Upper lobe of right lung (tissue), 1 donor: ENCODE measurements at regions not wholly inside any gene's neighbourhood (a gene's known extent, or its start where the extent isn't known, plus 50 kb on each side); places are given as distances from the start of the nearest gene placed in this dataset.

Source experiments
- ATAC-seq: fragments of 200-7000 bp; cut with Tn5 transposase; one replicate; pipeline ENCODE4 v1.9.1; 2020; ENCODE audit warnings: mild to moderate bottlenecking, moderate library complexity
- DNase-seq: peaks from one replicate; pipeline ENCODE4 v3.0.0-alpha.2; 2020
- H3K27ac ChIP-seq: fragments of 200-600 bp; one replicate; pipeline ENCODE4 v1.8.0; 2022
- H3K27me3 ChIP-seq: fragments of 200-600 bp; one replicate; pipeline ENCODE4 v1.8.0; 2022; ENCODE audit warnings: mild to moderate bottlenecking
- H3K36me3 ChIP-seq: fragments of 200-600 bp; one replicate; pipeline ENCODE4 v1.8.0; 2022
- H3K4me1 ChIP-seq: fragments of 200-600 bp; one replicate; pipeline ENCODE4 v1.8.0; 2022
- H3K4me3 ChIP-seq: fragments of 200-600 bp; one replicate; pipeline ENCODE4 v1.8.0; 2022; ENCODE audit warnings: mild to moderate bottlenecking
- H3K9me3 ChIP-seq: fragments of 200-600 bp; one replicate; pipeline ENCODE4 v1.8.0; 2022
- CTCF ChIP-seq: fragments of 200-600 bp; IDR thresholded peaks from one replicate; pipeline ENCODE4 v1.8.0; 2022; ENCODE audit warnings: antibody characterized with exemption
- intact Hi-C: fragments of 100-400 bp; cut with DNase I; formaldehyde crosslinking; loops from one replicate; pipeline ENCODE4 v1.11.0; 2022
- donor health status: DM: no; HTN: yes; CAD: no; lungs with severe emphysema.

DNA sequence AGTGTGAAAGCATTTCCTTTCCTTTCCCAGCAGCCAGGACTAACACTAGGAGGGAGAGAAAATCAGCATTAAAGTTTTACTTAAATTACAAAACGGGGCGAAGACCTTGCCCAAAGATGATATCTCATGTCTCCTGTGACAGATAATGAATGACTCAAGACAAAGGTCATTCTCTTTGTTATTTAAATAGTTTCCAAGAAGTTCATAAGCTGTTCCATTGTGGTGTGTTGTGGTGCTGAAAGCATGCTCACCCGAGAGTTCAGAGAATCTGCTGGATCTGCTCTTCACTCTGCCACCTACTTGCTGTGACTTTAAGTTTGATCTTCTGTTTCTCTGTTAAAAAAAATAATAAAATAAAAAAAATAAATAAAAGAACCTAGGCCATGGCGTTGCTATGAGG is 265.9 kb upstream of the NR4A3 start:
- H3K27me3 ChIP-seq: no peaks in the 10 kb centered on the region
- H3K4me3 ChIP-seq: no peak overlapping the region
- ATAC-seq (no peak), DNase-seq (no peak)
- intact Hi-C loops: no loop called here
- no peaks in the 10 kb centered on the region for H3K36me3 ChIP-seq
- H3K27ac ChIP-seq: no peak overlapping the region
- no peaks in the 10 kb centered on the region for H3K9me3 ChIP-seq
- H3K4me1 ChIP-seq: no peaks in the 10 kb centered on the region
- TF ChIP-seq CTCF: no peak

DNA sequence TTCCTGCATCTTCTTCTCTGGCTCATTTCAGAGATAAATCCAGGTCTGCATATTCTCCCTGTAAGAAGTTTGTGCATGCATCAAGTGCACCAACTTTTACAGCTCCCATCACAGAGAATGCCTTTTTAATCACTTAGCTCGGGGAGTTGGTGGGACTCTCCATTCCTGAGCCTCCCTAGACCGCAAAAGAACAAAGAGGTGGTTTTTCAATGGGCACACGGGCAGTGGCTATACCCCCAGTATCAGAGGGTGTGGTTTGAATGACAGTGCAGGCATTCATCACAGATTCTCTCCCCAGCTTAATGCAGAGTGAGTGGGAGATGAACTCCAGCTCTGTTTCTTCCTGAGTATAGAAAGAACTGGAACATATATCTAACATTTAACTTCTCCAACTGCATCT is 264.7 kb upstream of the NR4A3 start:
- Histone ChIP-seq H3K9me3 (no peaks in the 10 kb centered on the region), H3K4me1 (no peaks in the 10 kb centered on the region), H3K4me3 (no peak overlapping the region), H3K27me3 (no peaks in the 10 kb centered on the region), H3K27ac (no peak overlapping the region), H3K36me3 (no peaks in the 10 kb centered on the region)
- no peak for ATAC-seq
- no peak for DNase-seq
- intact Hi-C loops: no loop called here
- TF ChIP-seq CTCF: no peak

DNA sequence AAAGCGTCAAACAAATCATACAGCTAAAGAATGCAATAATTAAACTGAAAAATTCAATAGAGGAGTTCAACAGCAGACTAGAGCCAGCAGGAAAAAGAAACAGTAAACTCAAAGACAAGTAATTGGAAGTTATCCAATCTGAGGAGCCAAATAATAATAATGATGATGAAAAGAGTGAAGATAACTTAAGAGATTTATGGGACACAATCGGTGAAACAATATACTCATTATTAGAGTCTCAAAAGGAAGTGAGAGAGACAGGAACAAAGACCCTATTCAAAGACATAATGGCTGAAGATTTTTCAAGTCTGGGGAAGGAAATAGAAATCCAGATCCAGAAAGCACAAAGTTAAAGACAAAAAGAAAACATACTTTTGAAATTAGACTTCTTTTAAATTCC is 263.9 kb upstream of the NR4A3 start:
- H3K27me3 ChIP-seq: no peaks in the 10 kb centered on the region
- H3K36me3 ChIP-seq: no peaks in the 10 kb centered on the region
- intact Hi-C loops: no loop called here
- no peak overlapping the region for H3K4me3 ChIP-seq
- DNase-seq (no peak), ATAC-seq (no peak)
- no peak for TF ChIP-seq CTCF
- H3K4me1 ChIP-seq: no peaks in the 10 kb centered on the region
- no peaks in the 10 kb centered on the region for H3K9me3 ChIP-seq
- no peak overlapping the region for H3K27ac ChIP-seq

- H3K36me3 ChIP-seq: no peaks in the 10 kb centered on the region
- H3K27me3 ChIP-seq: no peaks in the 10 kb centered on the region
- no peaks in the 10 kb centered on the region for H3K9me3 ChIP-seq
- H3K4me3 ChIP-seq: no peak overlapping the region
- no peaks in the 10 kb centered on the region for H3K4me1 ChIP-seq
- no peak for TF ChIP-seq CTCF
- DNase-seq (no peak), ATAC-seq (no peak)
- H3K27ac ChIP-seq: no peak overlapping the region
- intact Hi-C loops: no loop called here
These were observed 261.9 kb upstream of the NR4A3 start for GRCh38 chr9:99559776-99560175.

- intact Hi-C loops: no loop called here
- no peak for TF ChIP-seq CTCF
- no peak for ATAC-seq
- H3K36me3 ChIP-seq: no peaks in the 10 kb centered on the region
- no peaks in the 10 kb centered on the region for H3K27me3 ChIP-seq
- no peak overlapping the region for H3K4me3 ChIP-seq
- H3K9me3 ChIP-seq: no peaks in the 10 kb centered on the region
- H3K4me1 ChIP-seq: no peaks in the 10 kb centered on the region
- no peak for DNase-seq
- no peak overlapping the region for H3K27ac ChIP-seq
These were observed 261.1 kb upstream of the NR4A3 start for GRCh38 chr9:99560561-99560960.

- no peak for TF ChIP-seq CTCF
- no peaks in the 10 kb centered on the region for H3K9me3 ChIP-seq
- H3K4me1 ChIP-seq: no peaks in the 10 kb centered on the region
- no peaks in the 10 kb centered on the region for H3K27me3 ChIP-seq
- DNase-seq (no peak), ATAC-seq (no peak)
- H3K4me3 ChIP-seq: no peak overlapping the region
- no peak overlapping the region for H3K27ac ChIP-seq
- H3K36me3 ChIP-seq: no peaks in the 10 kb centered on the region
- intact Hi-C loops: no loop called here
These were observed 260.2 kb upstream of the NR4A3 start for GRCh38 chr9:99561509-99561917.
